ENCODE measurements at regions not wholly inside any gene's neighbourhood (a gene's known extent, or its start where the extent isn't known, plus 50 kb on each side); places are given as distances from the start of the nearest gene placed in this dataset.

DNA sequence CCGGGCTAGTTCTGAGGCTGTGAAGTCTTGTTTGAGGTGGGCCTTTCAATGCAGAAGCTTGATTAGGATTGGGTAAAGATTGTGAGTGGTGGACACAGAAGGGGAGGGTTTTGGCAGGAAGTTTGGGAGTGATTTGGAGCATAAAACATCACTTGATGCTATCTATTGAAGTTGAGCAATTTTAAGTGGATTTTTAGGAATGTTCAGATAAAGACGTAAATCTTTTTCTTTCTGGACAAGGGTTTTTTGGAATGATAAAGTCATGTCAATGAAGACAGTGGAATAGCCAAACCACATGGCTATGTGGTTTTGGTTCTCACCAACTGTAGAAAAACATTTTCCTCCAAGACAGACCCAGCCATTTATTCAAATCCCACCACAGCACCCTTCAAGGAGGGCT, 111.2 kb upstream of the SNX19 start:
- H3K4me3 ChIP-seq (replicated peaks; ENCODE audit: low read depth, low read length) = no peak overlapping the region
- DNase-seq (ENCODE audit: extremely low read depth, low read depth) = no peak
- TF ChIP-seq, protein P1, sequence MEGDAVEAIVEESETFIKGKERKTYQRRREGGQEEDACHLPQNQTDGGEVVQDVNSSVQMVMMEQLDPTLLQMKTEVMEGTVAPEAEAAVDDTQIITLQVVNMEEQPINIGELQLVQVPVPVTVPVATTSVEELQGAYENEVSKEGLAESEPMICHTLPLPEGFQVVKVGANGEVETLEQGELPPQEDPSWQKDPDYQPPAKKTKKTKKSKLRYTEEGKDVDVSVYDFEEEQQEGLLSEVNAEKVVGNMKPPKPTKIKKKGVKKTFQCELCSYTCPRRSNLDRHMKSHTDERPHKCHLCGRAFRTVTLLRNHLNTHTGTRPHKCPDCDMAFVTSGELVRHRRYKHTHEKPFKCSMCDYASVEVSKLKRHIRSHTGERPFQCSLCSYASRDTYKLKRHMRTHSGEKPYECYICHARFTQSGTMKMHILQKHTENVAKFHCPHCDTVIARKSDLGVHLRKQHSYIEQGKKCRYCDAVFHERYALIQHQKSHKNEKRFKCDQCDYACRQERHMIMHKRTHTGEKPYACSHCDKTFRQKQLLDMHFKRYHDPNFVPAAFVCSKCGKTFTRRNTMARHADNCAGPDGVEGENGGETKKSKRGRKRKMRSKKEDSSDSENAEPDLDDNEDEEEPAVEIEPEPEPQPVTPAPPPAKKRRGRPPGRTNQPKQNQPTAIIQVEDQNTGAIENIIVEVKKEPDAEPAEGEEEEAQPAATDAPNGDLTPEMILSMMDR (IDR thresholded peaks at IDR 0.05; ENCODE audit: low read depth, low read length, missing control alignments) = no peak

- TF ChIP-seq, protein P1 (IDR thresholded peaks at IDR 0.05; ENCODE audit: low read depth, low read length, missing control alignments) = no peak
- DNase-seq (ENCODE audit: extremely low read depth, low read depth) = peak; percentile 90
- H3K4me3 ChIP-seq (replicated peaks; ENCODE audit: low read depth, low read length) = no peak overlapping the region
These were observed 116.9 kb upstream of the SNX19 start for GRCh38 chr11:131033151-131033651.

DNA sequence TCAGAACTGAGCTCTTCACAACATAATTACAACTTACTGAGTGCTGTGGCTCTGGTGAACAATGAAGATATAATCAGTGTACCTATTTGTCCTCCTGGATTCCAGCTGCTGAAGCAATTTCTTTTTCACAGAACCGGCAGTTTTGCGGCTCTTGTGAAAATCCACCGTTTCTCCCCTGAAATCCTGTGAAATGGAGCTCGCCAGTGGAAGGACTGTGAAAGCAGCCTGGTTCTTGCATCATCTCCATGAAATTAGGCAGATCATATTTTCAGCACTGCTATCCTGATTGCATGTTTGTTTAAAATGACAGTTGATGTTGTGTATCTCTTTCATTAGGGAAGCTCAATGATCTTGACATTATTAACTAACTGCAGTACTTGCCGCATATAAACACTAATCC, 120.2 kb upstream of the SNX19 start:
- TF ChIP-seq, protein P1 (IDR thresholded peaks at IDR 0.05; ENCODE audit: low read depth, low read length, missing control alignments) = no peak
- no peak overlapping the region for H3K4me3 ChIP-seq (replicated peaks; ENCODE audit: low read depth, low read length)
- DNase-seq (ENCODE audit: extremely low read depth, low read depth) = no peak

DNA sequence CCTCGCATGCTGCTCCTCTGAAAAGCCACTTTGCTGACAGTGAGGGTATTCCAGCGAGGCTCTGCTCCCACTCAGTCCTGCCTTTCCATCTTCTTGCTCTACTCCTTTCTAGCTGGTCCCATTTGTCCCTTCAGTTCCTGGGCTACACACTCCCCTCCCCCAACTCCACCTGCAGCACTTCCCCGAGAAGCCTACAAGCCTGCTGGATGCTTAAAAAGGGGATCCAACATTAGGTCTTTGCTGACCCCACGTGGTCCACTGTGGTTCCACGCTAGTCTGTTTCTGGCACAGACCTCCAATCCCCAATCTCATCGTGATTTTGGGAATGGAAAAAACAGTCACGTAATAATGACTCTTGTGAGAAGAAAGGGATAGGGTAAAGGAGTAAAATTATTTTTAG, 121.6 kb upstream of the SNX19 start:
- TF ChIP-seq, protein P1 (IDR thresholded peaks at IDR 0.05; ENCODE audit: low read depth, low read length, missing control alignments) = peak; percentile 21
- DNase-seq (ENCODE audit: extremely low read depth, low read depth) = no peak
- H3K4me3 ChIP-seq (replicated peaks; ENCODE audit: low read depth, low read length) = no peak overlapping the region

DNA sequence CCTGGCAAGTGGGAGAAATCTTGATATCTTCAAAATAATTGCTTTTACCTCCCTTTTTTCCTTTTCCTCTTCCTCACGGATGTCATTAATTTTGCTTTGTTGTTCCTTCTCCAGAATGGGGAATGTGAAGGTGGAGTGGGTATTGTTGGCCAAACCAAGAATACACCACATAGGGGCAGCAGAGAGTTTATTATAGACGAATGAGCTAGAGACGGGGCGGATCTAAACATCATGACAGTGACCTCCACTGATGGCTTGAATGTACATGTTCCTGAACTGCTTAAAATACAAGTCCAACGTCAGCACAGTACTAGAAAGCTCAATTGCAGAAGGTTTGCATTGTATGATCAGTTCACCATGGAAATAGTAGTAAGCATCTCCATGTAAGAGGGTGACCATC, 122.3 kb upstream of the SNX19 start:
- TF ChIP-seq, protein P1 (IDR thresholded peaks at IDR 0.05; ENCODE audit: low read depth, low read length, missing control alignments) = peak; percentile 27
- DNase-seq (ENCODE audit: extremely low read depth, low read depth) = peak; percentile 10
- no peak overlapping the region for H3K4me3 ChIP-seq (replicated peaks; ENCODE audit: low read depth, low read length)

- TF ChIP-seq, protein P1 (IDR thresholded peaks at IDR 0.05; ENCODE audit: low read depth, low read length, missing control alignments) = no peak
- DNase-seq (ENCODE audit: extremely low read depth, low read depth) = no peak
- H3K4me3 ChIP-seq (replicated peaks; ENCODE audit: low read depth, low read length) = no peak overlapping the region
These were observed 125.2 kb upstream of the SNX19 start for GRCh38 chr11:131041331-131042040.

DNA sequence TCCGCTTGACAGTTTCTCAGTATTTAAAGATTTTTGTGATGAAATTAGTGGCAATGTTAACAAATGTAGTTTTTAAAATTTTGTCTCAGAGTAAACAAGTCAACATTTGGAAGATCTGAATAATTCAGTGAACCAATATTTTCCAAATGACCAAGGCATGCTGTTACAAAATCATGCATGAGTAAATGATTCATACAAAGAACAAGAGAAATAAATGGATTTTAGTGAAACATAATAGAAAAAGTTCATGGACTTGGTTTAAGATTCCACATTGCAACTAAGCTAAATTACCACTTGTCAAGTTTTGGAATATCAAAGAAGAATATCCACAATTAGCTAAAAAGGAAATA, 125.7 kb upstream of the SNX19 start:
- H3K4me3 ChIP-seq (replicated peaks; ENCODE audit: low read depth, low read length) = no peak overlapping the region
- TF ChIP-seq, protein P1 (IDR thresholded peaks at IDR 0.05; ENCODE audit: low read depth, low read length, missing control alignments) = no peak
- DNase-seq (ENCODE audit: extremely low read depth, low read depth) = no peak
